ENCODE measurements at regions not wholly inside any gene's neighbourhood (a gene's known extent, or its start where the extent isn't known, plus 50 kb on each side); places are given as distances from the start of the nearest gene placed in this dataset.

DNA sequence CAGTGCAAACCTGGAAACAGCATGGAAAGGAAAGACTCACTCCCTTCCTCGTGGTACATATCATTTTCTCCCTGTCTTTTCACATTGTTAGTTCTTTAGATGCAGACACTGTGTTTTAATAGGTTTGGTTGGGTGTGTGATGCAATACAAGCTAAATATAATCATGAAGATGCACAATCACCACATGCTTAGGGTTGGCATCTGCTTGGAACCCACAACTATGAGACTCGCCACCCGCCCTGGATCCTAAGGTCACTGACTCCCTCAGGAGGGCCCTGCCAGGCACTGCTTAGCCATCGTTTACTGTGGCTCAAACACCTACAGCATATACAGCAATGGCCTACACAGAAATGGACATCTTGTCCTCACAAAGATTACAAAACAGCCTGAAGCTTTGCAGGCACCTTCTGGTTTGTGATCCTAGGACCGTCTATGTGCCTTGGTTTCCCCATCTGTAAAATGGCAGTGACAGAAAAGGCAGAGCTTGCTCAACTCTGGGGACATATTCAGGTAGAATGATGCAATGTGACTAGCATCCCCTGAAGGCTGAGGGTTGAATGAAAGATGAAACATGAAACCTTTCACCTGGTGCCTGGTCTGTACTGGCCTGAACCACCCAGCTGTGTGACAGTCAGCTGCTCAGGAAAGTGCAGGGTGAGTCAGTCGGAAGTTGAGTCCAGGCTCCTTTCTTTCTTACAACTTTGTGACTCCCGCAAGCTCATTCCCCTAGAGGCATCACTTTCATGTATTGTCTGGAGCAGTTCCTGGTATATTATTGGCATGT is 123.6 kb upstream of the PFN2 start:
- DNase-seq (ENCODE audit: low read depth in 3 of 3), result no peak

DNA sequence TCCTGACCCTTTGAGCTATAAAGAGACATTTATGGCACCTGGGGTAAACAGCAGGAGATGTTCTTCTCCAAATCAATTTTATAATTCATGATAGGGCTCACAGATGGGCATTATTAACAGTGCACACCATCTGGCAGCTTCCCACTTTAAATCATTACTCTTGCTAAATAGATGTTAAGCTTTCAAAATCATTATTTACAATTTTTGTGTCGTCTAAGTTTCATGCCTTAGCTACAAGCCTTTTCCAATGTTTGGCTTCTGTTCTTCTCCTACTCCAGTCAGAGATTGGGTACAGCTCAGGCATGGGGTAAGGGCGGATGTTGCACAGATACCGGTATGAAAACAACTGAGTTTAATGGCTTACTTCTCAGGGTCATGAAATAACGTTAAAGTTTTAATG is 120.9 kb upstream of the PFN2 start:
- DNase-seq (ENCODE audit: low read depth in 3 of 3), result no peak

DNA sequence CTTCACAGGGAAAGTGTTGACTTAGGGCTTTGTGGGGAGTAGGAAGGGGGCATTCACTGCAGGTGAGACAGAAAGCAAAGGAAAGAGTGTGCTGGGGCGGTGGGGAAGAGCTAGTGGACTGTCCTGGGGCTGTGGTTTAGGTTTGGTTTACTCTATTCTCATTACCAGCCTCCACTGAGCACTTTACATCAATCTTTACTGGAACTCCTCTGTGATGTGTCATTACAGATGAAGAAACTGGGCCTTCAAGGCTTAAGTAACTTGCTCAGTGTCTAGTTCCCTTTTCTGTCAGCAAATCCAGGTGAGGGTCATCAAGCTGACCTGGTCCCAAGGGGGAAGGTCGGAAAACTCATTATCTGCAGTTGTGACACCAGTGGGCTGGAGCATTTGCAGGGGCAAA is 120.2 kb upstream of the PFN2 start:
- DNase-seq (ENCODE audit: low read depth in 3 of 3), result no peak

DNA sequence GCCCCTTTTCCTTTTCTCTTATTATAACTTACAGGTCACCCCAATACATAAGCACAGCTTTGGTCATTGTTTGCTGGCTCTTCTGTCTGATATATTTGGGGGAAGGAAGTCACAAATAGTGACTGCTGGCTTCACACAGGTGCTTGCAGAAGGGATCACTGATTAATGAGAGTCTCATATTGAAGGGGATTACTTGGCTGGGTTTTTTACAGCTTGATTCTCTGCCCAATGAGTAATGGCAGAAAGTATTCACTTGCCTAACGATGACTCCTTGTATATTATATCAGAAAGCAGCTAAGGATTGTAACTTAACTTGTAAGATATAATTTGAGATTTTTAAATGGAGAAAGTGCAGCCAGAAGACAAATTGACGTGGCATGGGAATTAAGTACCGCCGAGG is 119.3 kb upstream of the PFN2 start:
- DNase-seq (ENCODE audit: low read depth in 3 of 3), result no peak

DNA sequence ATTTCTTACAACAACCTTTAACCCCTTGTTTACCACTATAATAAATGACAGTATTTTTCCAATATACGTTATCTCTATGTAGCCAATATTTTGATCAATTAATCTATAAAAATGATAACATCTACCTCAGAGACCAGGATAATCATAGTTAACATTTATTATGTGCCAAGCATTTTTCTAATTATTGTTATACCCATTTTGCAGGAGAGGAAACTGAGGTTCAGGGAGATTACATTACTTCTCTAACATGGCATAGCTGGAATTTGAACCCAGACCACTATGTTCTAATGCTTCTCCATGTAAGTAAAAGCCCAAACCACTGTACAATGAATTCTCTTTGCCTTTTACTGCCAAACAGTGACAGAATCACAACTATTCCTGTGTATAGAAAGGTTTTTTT is 113.4 kb upstream of the PFN2 start:
- DNase-seq (ENCODE audit: low read depth in 3 of 3), result no peak

DNA sequence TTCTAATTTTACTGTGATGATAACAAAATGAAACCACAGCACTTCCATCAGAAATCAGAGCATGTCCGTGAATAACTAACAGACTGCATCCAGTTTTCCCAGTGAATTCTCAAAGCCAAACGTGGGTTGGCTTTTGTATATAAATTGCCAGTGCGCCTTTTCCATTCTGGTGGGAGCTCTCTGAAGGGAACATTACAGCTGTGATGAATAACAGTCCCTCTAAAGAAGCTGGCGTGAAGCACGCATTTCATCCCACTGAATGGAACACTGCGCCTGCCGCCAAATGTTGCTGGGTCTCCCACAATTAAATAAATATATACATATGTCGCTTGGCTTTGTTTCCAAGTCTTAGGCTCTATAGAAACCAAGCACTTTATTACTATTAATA is 113.0 kb upstream of the PFN2 start:
- no peak for DNase-seq (ENCODE audit: low read depth in 3 of 3)

DNA sequence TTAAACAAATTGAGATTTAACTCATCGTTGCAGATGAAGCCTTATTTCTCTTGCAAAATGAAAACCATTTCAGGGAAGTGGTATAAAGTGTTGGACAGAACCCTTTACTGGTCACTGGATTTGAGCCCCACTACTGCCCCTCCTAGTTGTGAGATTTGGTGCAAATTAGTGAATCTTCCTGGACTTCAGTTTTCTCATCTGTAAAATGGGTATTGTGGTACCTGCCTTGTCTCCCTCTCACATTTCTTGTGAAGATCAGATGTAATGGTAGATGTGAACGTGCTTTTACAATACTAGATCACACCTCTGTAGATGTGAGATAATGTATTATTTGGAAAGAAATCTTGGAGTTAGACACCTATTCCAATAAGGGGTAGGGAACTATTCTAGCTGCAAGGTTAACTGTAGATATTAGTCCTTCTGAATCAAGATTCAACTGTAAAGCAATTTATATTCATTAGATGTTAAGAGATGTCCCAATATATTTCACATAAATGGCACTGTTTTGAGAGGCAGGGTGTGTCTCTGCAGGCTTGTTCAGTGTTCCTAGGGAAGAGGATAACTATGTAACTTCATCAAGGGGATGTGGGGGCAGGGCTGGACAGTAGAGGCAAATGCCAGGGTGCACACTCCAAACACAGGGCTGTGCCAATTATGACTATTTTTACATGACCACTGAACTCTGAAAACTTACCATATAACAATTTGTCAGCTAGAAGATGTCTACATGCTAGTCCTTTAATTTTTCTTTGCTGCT is 112.4 kb upstream of the PFN2 start:
- no peak for DNase-seq (ENCODE audit: low read depth in 3 of 3)

DNA sequence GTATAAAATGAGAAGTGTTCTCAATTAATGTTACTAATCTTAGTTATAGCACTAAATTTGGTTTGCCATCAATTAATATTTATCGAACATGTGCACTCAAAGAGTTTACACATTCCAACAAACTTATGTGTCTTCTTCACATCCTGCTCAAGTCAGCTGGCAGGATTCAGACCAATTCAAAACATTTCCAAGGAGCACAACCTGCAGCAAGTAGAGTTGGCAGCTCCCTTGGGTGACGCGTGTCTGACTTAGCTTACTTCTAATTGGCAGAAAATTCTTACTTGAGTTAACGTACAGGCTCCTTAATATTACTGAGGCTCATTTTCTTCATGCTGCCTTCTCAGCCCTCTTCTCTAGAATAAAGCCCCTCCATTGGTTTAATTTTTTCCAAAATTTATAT is 110.4 kb upstream of the PFN2 start:
- DNase-seq (ENCODE audit: low read depth in 3 of 3), result no peak

DNA sequence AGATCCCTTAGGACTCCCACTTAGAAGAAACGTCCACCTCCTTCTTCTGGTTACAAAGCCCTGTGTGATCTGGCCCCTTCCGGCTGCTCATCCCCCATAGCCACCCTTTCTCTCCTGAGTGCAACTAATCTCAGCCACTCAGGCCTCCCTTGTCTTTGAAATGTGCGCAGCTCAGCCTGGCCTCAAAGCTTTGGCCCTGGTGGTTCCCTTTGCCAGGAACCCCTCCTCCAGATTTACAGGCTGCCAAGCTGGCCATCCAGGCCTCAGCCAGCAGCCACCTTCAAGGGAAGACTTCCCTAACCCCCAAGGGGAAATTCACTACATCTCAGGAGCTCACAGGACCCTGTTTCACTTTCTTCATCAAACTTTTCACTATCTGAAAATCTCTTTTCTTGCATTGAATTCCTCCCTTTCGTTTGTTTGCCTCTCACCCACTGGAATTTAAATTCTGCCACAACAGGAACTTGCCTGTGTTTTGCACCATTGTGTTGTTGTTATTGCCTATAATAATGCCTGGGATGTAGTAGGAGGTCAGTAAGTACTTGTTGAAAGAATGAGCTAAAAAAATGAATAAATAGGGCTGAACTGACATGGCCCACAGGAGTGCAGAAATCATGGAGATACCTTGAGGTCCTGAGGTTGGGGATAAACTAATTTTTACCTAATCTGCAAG is 109.5 kb upstream of the PFN2 start:
- DNase-seq (ENCODE audit: low read depth in 3 of 3), result no peak

DNA sequence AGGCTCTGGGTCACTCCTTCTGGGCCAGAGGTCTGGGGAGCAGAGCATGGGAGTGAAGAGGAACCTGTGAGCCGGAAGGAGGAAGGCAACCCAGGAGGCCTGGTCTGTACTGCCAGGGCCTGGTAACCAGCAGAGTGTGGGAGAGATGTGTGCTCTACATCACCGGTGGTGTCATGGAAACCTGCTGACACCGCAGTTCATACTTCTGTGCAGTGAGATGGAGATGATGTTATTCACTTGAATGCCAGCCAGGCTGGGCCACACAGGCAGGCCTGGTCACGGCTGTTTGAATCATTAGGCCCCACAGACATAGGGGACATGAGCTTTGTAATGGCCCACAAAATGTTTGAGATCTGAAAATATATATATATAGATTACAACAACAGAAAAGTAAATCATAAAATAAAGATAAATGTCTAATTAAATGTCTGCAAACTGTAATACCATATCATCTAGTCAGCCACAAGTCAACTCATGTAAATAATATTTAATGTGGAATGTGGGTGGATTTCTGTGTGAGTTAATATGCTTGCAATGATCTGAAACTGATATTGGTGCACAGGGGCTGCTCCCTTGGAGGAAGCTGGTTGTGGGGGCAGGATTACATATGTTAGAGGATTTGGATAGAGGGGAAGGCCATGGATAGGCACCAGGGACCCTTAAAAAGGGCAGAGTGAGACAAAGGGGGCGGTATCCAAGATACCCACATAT is 108.5 kb upstream of the PFN2 start:
- no peak for DNase-seq (ENCODE audit: low read depth in 3 of 3)

DNA sequence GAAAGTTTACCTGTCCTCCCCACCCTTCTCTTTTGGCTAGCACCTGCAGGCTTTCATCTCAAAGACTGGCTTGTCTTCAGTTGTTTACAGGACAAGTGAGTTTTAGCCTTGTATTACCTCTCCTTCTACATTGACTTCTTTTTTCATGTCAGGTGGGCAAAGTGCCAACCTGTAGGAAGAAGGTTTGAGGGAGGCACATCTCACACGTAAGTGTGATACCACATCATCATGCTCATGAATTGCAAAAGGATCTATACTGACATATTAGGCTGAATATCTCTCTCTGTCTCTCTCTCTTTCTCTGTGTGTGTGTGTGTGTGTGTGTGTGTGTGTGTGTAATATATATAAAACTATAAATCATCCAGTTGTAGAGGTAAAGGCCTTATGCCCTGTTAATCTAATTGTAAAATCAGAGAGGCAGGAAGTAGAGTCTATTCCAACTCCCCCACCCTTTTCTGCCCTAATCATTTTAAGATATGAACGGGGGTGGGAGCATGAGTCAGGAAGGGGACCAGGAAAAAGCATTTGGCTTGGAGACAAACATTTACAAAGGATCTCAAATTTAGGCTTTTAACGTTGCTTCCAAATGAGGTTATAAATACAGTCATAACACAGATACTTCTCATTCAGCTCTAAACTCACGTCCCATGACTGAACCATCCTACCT is 107.0 kb upstream of the PFN2 start:
- DNase-seq (ENCODE audit: low read depth in 3 of 3), result no peak

DNA sequence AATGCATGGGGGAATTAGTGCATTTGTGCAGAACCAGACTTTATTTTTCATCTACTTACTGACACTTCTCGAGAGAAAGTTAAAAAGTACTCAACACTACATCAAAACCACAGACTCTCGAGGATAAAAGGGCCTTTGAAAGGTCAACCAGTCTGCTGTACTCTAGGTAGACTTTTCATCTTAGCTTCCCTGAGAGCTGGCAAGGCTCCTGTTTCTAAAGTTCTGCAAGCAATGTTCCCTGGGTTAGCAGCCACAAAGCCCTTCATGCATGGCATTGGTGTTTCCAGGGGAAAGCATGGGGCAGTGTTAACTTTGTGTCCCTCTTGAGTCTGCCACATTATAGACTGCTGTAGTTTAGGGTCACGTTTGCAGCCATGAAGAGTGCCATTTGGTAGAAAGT is 106.4 kb upstream of the PFN2 start:
- no peak for DNase-seq (ENCODE audit: low read depth in 3 of 3)

DNA sequence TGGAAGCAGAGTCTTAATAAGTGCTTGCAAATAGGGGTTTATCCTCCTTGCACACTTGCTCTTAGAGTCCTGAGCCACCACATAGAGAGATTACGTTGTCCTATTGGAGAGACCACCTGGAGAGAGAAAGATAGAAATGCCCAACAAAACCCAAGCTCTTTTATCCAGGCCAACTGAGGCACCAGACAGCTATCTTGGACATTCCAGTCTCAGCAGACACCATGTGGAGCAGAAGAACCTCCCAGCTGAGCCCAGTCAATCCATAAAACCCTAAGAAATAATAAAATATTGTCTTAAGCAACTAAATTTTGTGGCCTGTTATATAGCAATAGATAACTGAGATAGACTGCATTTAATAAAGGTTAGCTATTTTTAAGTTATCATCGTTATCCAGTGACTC is 105.7 kb upstream of the PFN2 start:
- DNase-seq (ENCODE audit: low read depth in 3 of 3), result no peak

DNA sequence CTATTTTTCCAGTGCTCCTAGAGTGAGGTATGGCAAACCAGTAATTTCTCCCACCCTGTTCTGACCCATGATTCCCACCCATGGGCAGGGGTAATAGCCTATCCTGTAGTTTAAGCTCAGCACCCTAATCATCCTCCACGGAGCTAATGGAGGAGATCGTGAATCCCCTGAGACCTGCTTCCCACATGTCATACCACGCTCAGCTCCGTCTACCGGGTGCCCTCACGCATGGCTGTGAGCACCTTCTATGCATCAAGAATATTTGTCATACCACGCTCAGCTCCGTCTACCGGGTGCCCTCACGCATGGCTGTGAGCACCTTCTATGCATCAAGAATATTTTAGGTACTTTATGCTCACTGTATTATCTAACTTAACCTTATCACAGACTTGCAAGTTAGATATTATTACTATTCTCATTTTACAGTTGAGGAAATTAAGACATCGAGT is 104.7 kb upstream of the PFN2 start:
- DNase-seq (ENCODE audit: low read depth in 3 of 3), result no peak

DNA sequence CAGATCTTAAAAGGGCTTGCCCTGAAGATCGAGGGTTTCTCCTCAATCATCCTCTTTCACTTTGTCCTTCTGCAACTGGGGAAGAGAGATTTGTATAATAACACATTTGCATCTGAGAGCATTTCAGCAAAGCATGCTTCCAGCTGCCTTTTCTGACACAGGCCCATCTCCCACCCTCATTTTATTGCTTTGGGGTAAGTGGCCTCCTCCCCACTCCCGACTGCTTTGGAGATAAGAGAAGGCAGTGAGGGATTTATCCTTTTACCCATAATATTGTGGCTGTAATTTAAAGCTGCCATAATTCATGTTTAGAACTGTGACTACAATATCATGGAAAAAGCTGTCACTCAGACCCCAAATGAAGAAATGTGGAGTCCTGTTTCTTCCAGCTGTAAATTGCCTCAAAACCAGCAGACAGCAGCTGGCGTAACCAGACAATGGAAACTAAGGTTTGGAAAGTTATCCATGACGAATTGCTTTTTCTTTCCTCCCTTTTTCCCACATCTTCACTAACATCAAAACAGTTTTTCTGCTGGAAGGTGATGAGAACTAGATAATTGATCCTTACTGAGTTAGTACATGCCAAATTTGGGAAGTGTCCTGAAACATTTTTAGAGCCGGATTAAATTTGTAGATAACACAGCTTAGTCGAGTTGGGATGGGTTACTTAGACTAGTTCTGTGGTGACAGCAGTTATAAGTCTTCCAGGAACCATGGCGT is 104.2 kb upstream of the PFN2 start:
- no peak for DNase-seq (ENCODE audit: low read depth in 3 of 3)

DNA sequence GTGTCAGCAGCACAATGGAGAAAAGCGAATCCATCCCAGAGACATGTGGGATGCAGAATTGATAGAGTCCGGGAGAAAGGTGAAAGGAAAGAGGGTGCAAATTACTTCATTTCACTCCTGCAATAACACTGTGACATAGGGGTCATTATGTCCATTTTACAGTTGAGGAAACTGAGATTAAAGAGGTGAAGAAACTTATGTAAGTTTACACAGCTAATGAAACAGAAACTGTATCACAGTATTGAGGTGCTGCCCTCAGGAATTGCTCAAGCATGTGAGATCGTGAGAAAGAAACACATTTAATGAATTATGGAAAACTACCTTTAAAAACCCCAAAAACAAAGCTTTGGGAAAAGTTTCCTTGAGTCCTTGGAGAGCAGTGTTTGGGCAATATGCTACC is 103.6 kb upstream of the PFN2 start:
- no peak for DNase-seq (ENCODE audit: low read depth in 3 of 3)

DNA sequence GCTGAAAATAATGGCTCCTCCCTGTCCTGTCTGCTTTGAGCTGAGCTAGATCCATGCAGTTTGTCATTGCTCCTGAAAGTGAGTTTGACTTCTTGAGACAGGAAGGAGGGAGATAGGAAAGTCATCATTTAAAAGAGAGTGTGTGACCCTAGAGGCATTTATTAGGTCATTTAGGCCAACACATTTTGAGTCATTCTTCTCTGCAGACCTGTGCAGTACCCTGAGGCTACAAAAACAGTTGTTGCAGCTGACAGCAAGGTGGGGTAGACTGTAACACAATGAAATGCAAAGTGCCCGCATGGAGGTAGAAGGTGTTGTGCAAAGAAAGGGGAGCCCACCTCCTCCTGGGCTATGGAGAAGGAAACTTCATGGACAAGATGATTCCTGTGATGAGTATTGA is 102.8 kb upstream of the PFN2 start:
- no peak for DNase-seq (ENCODE audit: low read depth in 3 of 3)

DNA sequence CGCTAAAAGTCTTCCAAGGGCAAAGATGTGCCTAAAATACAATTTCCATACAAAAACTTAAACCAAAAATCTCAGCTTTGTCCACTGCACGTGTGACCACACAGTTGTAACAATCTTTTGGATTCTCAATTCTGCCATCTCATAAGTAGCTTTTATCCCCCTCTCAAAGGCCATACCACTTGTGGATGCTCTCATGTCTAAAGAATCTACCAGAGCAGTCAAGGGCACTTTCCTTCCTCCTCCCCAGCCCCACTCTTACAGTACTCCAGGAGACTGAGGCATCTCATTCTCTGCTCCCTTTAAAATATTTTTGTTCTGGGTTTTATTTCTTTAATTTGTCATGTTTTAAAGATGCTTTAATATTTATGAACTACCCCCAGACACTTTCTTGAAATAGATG is 102.3 kb upstream of the PFN2 start:
- no peak for DNase-seq (ENCODE audit: low read depth in 3 of 3)

DNA sequence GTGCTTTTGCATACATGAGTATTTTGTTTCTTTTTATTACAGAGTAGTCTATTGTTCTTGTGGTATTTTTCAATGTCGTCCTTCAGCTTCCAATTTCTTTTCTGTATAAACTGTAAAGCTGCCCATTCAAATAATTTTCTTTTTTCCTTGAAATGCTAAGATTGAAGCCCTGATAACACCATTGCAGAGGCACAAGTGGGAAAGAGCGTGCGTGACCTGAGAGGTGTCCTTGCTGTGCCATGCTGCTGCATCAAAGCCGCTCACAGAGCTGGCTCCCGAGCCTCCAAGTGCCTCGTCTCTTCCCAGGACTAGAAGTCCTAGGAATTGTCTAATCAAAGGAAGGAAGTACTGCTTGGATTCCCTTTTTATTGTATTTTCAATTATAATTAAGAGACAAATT is 101.9 kb upstream of the PFN2 start:
- DNase-seq (ENCODE audit: low read depth in 3 of 3), result no peak

DNA sequence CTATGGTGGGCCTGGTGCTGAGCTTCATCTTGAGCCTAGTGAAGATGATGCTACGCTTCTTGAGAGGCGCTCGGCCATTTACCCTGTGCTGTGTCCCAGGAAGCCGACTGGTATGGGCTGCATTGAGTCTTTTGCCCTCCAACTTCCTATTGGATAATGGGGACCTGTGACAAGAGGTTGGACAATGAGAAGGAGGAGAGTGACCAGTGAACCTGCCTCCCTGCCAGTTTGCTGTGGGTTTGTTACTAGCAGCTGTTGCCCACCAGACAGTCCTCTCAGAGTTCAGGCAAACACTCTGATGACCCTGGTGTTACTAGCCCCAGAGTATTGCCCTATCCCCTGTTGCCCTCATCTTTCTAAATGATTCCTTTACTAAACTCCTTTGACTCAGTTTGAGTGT is 99.6 kb upstream of the PFN2 start:
- DNase-seq (ENCODE audit: low read depth in 3 of 3), result no peak

DNA sequence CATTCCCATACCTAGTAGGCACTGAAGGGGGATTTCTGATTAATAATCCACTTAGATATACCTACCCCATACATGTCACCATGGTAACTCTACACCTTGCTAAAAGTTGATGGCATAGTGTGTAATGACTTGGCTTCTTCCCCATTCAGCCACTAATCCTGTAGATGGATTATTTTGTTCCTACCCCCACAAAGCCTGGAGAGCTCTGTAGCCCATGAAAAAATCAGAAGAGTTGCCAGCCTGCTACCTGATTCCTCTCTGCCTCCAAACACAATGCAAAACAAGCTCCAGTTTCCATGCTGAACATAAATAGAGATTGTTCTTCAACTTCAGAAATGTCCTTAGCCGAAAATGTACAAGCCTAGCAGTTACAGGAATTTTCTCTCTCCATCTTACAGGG is 98.9 kb upstream of the PFN2 start:
- DNase-seq (ENCODE audit: low read depth in 3 of 3), result no peak

All from stimulated activated CD4-positive, alpha-beta T cell treated with anti-CD3 and anti-CD28 coated beads, TNF-alpha, amount 100 ng/mL, for 4 hours (primary cell).